ENCODE measurements at regions not wholly inside any gene's neighbourhood (a gene's known extent, or its start where the extent isn't known, plus 50 kb on each side); places are given as distances from the start of the nearest gene placed in this dataset.

- Histone ChIP-seq H3F3A (ENCODE audit: insufficient read depth, low read length) (no peaks in the 10 kb centered on the region), H3K36me3 (replicated peaks; ENCODE audit: insufficient read depth, low read length) (no peaks in the 10 kb centered on the region), H3K27ac (ENCODE audit: low read length) (no peak overlapping the region), H3K4me3 (ENCODE audit: low read length) (no peak overlapping the region), H3K4me1 (ENCODE audit: low read length) (peaks cover 15% of the 10 kb centered on the region), H3K79me2 (ENCODE audit: low read length) (no peaks in the 10 kb centered on the region), H3K9ac (ENCODE audit: low read length) (no peak overlapping the region), H2AFZ (ENCODE audit: low read length) (no peak overlapping the region), H3K27me3 (replicated peaks; ENCODE audit: insufficient read depth, low read length) (no peaks in the 10 kb centered on the region), H3K9me2 (replicated peaks; ENCODE audit: insufficient read depth, low read length) (no peaks in the 10 kb centered on the region), H3K9me3 (replicated peaks; ENCODE audit: insufficient read depth, low read length) (no peaks in the 10 kb centered on the region), H3K4me2 (ENCODE audit: low read depth, low read length) (no peak overlapping the region), H4K20me1 (ENCODE audit: insufficient read depth, low read length) (no peaks in the 10 kb centered on the region)
- DNase-seq, result no peak
- TF ChIP-seq EZH2phosphoT487 (IDR thresholded peaks at IDR 0.05; ENCODE audit: low read length) (no peak), EZH2 (optimal IDR thresholded peaks at IDR 0.05; ENCODE audit: low read depth, low read length) (no peak), CTCF (IDR thresholded peaks at IDR 0.05; ENCODE audit: low read length) (no peak)
Observed at GRCh38 chr21:23951251-23951650, 1656.0 kb downstream of the MRPL39 start.

DNA sequence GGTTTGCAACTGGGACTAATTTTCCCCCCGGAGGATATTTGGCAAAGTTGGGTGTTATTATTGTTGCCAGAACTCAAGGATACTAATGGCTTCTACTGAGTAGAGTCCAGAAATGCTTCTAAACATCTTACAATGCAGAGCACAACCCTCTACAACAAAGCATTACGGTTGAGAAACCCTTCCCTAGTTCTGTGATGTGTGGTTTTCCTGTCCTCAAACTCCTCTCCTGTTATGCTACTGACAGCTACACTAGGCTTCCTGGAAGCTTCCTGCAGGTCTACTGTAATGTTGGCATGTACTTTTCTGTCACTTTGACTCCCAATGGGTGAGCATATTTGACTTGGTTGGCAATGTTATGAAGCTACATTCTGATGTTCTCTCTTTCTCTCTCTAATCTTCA, 1656.9 kb downstream of the MRPL39 start:
- H3K27me3 ChIP-seq (replicated peaks; ENCODE audit: insufficient read depth, low read length), result no peaks in the 10 kb centered on the region
- no peak overlapping the region for H3K9ac ChIP-seq (ENCODE audit: low read length)
- H4K20me1 ChIP-seq (ENCODE audit: insufficient read depth, low read length), result no peaks in the 10 kb centered on the region
- no peak overlapping the region for H2AFZ ChIP-seq (ENCODE audit: low read length)
- H3K4me1 ChIP-seq (ENCODE audit: low read length), result peaks cover 9% of the 10 kb centered on the region
- no peak overlapping the region for H3K4me2 ChIP-seq (ENCODE audit: low read depth, low read length)
- H3K9me2 ChIP-seq (replicated peaks; ENCODE audit: insufficient read depth, low read length), result no peaks in the 10 kb centered on the region
- no peaks in the 10 kb centered on the region for H3K36me3 ChIP-seq (replicated peaks; ENCODE audit: insufficient read depth, low read length)
- no peak for DNase-seq
- no peak for TF ChIP-seq CTCF (IDR thresholded peaks at IDR 0.05; ENCODE audit: low read length)
- no peak for TF ChIP-seq EZH2phosphoT487 (IDR thresholded peaks at IDR 0.05; ENCODE audit: low read length)
- no peak for TF ChIP-seq EZH2 (optimal IDR thresholded peaks at IDR 0.05; ENCODE audit: low read depth, low read length)
- no peaks in the 10 kb centered on the region for H3K79me2 ChIP-seq (ENCODE audit: low read length)
- no peaks in the 10 kb centered on the region for H3K9me3 ChIP-seq (replicated peaks; ENCODE audit: insufficient read depth, low read length)
- no peaks in the 10 kb centered on the region for H3F3A ChIP-seq (ENCODE audit: insufficient read depth, low read length)
- no peak overlapping the region for H3K27ac ChIP-seq (ENCODE audit: low read length)
- no peak overlapping the region for H3K4me3 ChIP-seq (ENCODE audit: low read length)

- H3K4me2 ChIP-seq (ENCODE audit: low read depth, low read length), result no peak overlapping the region
- no peak overlapping the region for H3K27ac ChIP-seq (ENCODE audit: low read length)
- no peaks in the 10 kb centered on the region for H3K36me3 ChIP-seq (replicated peaks; ENCODE audit: insufficient read depth, low read length)
- no peak overlapping the region for H3K4me3 ChIP-seq (ENCODE audit: low read length)
- H3K27me3 ChIP-seq (replicated peaks; ENCODE audit: insufficient read depth, low read length), result no peaks in the 10 kb centered on the region
- H3F3A ChIP-seq (ENCODE audit: insufficient read depth, low read length), result no peaks in the 10 kb centered on the region
- no peaks in the 10 kb centered on the region for H4K20me1 ChIP-seq (ENCODE audit: insufficient read depth, low read length)
- H3K79me2 ChIP-seq (ENCODE audit: low read length), result no peaks in the 10 kb centered on the region
- no peak overlapping the region for H2AFZ ChIP-seq (ENCODE audit: low read length)
- no peaks in the 10 kb centered on the region for H3K9me3 ChIP-seq (replicated peaks; ENCODE audit: insufficient read depth, low read length)
- H3K4me1 ChIP-seq (ENCODE audit: low read length), result peaks cover 8% of the 10 kb centered on the region
- TF ChIP-seq EZH2 (optimal IDR thresholded peaks at IDR 0.05; ENCODE audit: low read depth, low read length) (no peak), CTCF (IDR thresholded peaks at IDR 0.05; ENCODE audit: low read length) (no peak), EZH2phosphoT487 (IDR thresholded peaks at IDR 0.05; ENCODE audit: low read length) (no peak)
- H3K9me2 ChIP-seq (replicated peaks; ENCODE audit: insufficient read depth, low read length), result no peaks in the 10 kb centered on the region
- DNase-seq, result no peak
- H3K9ac ChIP-seq (ENCODE audit: low read length), result no peak overlapping the region
Observed at GRCh38 chr21:23949493-23949892, 1657.8 kb downstream of the MRPL39 start.
